ENCODE measurements at regions not wholly inside any gene's neighbourhood (a gene's known extent, or its start where the extent isn't known, plus 50 kb on each side); places are given as distances from the start of the nearest gene placed in this dataset.

DNA sequence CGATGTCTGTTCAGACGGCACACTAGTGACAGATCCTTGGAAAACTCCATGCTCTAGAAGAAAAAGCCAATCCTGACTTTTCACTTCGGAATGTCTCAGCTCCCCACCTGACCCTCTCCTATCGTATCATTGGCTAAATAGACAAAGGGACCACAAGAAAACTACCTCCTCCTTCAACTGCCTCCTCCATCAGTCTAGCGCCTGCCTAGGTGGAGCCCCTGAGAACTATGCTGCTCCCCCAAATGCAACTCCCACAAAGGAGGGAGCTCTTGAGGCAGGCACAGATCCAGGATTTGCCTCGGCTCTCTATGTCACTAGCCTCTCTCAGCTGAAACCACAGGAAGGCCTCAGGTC, 148.4 kb downstream of the TOMM20 start:
- TF ChIP-seq POLR2A (IDR thresholded peaks at IDR 0.05; ENCODE audit: low read depth, low read length) (no peak), TAF1 (IDR thresholded peaks at IDR 0.05; ENCODE audit: borderline replicate concordance, low read depth, low read length) (no peak)
